ENCODE measurements at regions not wholly inside any gene's neighbourhood (a gene's known extent, or its start where the extent isn't known, plus 50 kb on each side); places are given as distances from the start of the nearest gene placed in this dataset.

GRCh38 chr10:52477305-52477704 lies 163.2 kb downstream of the DKK1 start:
- TF ChIP-seq, protein P1, sequence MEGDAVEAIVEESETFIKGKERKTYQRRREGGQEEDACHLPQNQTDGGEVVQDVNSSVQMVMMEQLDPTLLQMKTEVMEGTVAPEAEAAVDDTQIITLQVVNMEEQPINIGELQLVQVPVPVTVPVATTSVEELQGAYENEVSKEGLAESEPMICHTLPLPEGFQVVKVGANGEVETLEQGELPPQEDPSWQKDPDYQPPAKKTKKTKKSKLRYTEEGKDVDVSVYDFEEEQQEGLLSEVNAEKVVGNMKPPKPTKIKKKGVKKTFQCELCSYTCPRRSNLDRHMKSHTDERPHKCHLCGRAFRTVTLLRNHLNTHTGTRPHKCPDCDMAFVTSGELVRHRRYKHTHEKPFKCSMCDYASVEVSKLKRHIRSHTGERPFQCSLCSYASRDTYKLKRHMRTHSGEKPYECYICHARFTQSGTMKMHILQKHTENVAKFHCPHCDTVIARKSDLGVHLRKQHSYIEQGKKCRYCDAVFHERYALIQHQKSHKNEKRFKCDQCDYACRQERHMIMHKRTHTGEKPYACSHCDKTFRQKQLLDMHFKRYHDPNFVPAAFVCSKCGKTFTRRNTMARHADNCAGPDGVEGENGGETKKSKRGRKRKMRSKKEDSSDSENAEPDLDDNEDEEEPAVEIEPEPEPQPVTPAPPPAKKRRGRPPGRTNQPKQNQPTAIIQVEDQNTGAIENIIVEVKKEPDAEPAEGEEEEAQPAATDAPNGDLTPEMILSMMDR (IDR thresholded peaks at IDR 0.05) = no peak
- no peak overlapping the region for H3K4me3 ChIP-seq
- ATAC-seq = no peak
- no peak for DNase-seq
- no peaks in the 10 kb centered on the region for H3K4me1 ChIP-seq
- no peaks in the 10 kb centered on the region for H3K9me3 ChIP-seq
- intact Hi-C loops (cut with DNase I) = no loop called here
- 69 to 76% (median 74%) methylated on average over 4 of the region's 4 CpGs for WGBS, 3 donors
- H3K27me3 ChIP-seq (ENCODE audit: insufficient read depth in 3 of 3, low read length in 2 of 3) = no peaks in the 10 kb centered on the region
- H3K27ac ChIP-seq = no peak overlapping the region
- no peaks in the 10 kb centered on the region for H3K36me3 ChIP-seq (ENCODE audit: insufficient read depth in 1 of 2, low read depth in 1 of 2)

- Histone ChIP-seq H3K27me3 (ENCODE audit: insufficient read depth in 3 of 3, low read length in 2 of 3) (no peaks in the 10 kb centered on the region), H3K4me3 (no peak overlapping the region), H3K9me3 (no peaks in the 10 kb centered on the region), H3K36me3 (ENCODE audit: insufficient read depth in 1 of 2, low read depth in 1 of 2) (no peaks in the 10 kb centered on the region), H3K27ac (no peak overlapping the region), H3K4me1 (no peaks in the 10 kb centered on the region)
- TF ChIP-seq, protein P1 (IDR thresholded peaks at IDR 0.05) = no peak
- intact Hi-C loops (cut with DNase I) = no loop called here
- WGBS, 3 donors = 58 to 75% (median 62%) methylated on average over 3 of the region's 3 CpGs
- no peak for DNase-seq
- ATAC-seq = no peak
These were observed 165.5 kb downstream of the DKK1 start for GRCh38 chr10:52479567-52479966.

- Histone ChIP-seq H3K27ac (no peak overlapping the region), H3K4me1 (peaks cover 6% of the 10 kb centered on the region), H3K36me3 (ENCODE audit: insufficient read depth in 1 of 2, low read depth in 1 of 2) (no peaks in the 10 kb centered on the region), H3K27me3 (ENCODE audit: insufficient read depth in 3 of 3, low read length in 2 of 3) (no peaks in the 10 kb centered on the region), H3K9me3 (no peaks in the 10 kb centered on the region), H3K4me3 (no peak overlapping the region)
- ATAC-seq = no peak
- 80 to 83% (median 81%) methylated on average over 7 of the region's 7 CpGs for WGBS, 3 donors
- no peak for DNase-seq
- intact Hi-C loops (cut with DNase I) = loop anchor here in 1 of 2 donors (5.0 kb wide), 1 partner anchor 165 kb away; no protein-coding TSS in a partner anchor
- TF ChIP-seq, protein P1 (IDR thresholded peaks at IDR 0.05) = no peak
These were observed 168.0 kb downstream of the DKK1 start for GRCh38 chr10:52481986-52482555.

DNA sequence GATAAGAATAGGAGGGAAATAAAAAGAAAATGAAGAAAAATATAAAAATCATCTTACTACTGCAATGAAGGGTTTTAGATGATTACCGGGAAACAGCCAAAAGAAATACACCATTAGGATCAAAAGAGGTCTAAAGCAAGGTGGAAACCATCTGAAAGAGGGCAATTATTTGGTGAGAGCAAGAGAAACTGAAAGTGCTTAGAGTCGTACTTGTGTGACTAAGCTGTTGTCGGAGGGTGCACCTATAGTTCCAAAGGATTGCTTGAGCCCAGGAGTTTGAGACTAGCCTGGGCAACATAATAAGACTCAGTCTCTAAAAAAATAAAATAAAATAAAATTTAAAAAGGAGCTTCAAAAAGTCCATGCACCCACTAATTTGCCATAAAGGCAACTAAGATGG lies 169.5 kb downstream of the DKK1 start:
- 87 to 89% (median 88%) methylated on average over 3 of the region's 3 CpGs for WGBS, 3 donors
- ATAC-seq = no peak

More for the DNA sequence above, 169.5 kb downstream of the DKK1 start:
- peaks cover 6% of the 10 kb centered on the region for H3K4me1 ChIP-seq
- no peak overlapping the region for H3K4me3 ChIP-seq
- intact Hi-C loops (cut with DNase I) = loop anchor here in 1 of 2 donors (5.0 kb wide), 1 partner anchor 166 kb away; no protein-coding TSS in a partner anchor
- no peaks in the 10 kb centered on the region for H3K36me3 ChIP-seq (ENCODE audit: insufficient read depth in 1 of 2, low read depth in 1 of 2)
- no peaks in the 10 kb centered on the region for H3K27me3 ChIP-seq (ENCODE audit: insufficient read depth in 3 of 3, low read length in 2 of 3)
- DNase-seq = no peak
- TF ChIP-seq, protein P1 (IDR thresholded peaks at IDR 0.05) = no peak
- H3K9me3 ChIP-seq = no peaks in the 10 kb centered on the region
- H3K27ac ChIP-seq = no peak overlapping the region
